ENCODE measurements at regions not wholly inside any gene's neighbourhood (a gene's known extent, or its start where the extent isn't known, plus 50 kb on each side); places are given as distances from the start of the nearest gene placed in this dataset.

DNA sequence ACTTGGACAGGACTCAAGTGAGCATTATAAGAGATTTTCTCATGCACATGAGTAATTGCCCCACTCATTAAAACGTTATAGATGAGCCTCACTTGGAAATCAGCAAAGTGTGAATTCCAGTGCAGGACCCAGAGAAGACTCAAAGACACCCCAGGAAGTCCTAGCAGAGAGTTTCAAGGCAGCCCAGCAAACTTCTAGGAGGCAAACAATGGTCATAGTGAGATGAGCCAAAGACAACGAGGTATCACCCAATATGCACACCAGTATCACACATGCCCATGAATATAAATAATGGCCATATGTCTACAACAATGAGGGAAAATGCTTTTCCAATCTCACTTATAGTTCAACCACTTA, 245.9 kb downstream of the ACTL7B start:
- TF ChIP-seq, protein P1, sequence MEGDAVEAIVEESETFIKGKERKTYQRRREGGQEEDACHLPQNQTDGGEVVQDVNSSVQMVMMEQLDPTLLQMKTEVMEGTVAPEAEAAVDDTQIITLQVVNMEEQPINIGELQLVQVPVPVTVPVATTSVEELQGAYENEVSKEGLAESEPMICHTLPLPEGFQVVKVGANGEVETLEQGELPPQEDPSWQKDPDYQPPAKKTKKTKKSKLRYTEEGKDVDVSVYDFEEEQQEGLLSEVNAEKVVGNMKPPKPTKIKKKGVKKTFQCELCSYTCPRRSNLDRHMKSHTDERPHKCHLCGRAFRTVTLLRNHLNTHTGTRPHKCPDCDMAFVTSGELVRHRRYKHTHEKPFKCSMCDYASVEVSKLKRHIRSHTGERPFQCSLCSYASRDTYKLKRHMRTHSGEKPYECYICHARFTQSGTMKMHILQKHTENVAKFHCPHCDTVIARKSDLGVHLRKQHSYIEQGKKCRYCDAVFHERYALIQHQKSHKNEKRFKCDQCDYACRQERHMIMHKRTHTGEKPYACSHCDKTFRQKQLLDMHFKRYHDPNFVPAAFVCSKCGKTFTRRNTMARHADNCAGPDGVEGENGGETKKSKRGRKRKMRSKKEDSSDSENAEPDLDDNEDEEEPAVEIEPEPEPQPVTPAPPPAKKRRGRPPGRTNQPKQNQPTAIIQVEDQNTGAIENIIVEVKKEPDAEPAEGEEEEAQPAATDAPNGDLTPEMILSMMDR (IDR thresholded peaks at IDR 0.05; ENCODE audit: extremely low read depth, missing control alignments), result no peak
- DNase-seq (ENCODE audit: low spot score), result no peak

DNA sequence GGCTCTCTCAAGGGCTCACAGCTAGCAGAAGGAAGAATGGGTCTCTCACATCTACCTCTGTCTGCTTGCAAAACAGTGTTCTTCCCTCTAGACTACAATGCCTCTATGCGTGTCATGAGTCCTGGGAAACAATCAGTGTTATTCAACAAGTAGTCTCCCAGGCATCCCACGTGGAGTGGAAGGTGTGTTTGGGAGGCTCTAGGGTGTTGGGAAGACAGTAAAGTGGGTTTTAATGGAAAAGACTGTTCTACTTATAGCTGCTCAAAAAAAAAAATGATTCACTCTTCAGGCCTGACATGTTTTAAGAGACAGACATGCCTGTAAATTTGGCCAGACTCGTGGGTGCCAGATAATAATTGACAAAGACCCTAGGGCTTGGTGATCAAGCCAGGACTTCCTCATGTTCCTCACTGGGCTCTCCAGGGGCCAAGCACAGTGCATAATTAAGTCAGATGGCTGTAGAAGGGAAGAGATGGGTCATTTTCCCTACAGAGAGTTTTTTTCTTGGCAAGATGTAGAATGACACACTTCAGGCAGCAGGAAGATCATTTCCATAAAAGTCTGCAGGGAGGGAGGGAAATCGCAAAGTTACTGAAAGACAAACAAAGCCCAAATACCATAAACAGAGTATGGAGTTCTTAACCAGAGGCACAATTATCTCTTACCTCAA, 246.4 kb downstream of the ACTL7B start:
- no peak for DNase-seq (ENCODE audit: low spot score)
- TF ChIP-seq, protein P1 (IDR thresholded peaks at IDR 0.05; ENCODE audit: extremely low read depth, missing control alignments), result no peak

DNA sequence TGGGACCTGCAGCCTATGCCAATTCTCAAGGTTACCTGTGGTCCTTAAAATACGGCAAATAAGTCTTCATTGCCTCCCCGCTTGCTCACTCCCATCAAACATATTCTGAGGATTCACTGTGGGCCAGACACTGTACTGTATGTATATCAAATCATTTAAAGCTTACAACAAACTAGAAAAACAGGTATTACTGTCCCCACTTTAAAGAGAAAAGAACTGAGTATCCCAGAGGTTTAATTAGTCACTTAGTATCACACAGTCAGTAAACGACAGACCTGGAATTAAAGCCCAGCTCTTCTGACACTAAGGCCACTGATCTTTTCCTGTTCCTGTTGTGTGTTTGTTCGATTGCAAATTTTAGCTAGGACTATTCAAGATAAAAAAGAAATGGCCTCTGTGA, 248.2 kb downstream of the ACTL7B start:
- no peak for DNase-seq (ENCODE audit: low spot score)
- TF ChIP-seq, protein P1 (IDR thresholded peaks at IDR 0.05; ENCODE audit: extremely low read depth, missing control alignments), result no peak

DNA sequence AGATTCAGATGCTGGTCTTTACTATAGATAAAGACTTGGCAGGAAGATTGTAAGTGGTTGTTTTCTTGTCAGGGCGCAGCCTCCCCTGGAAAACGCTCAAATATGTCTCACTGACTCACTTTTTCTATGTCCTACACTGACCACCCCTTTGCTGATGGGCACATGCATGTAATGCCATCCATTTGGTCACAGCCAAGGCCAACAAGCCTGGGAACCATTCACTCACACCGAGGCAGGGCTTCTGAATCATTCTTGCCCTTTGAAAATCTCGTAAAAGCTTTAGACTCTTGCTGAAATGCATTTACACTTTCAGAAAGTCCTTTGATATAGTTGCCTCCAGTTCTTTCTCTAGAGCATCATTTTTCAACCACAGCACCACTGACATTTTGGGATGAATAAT, 249.4 kb downstream of the ACTL7B start:
- TF ChIP-seq, protein P1 (IDR thresholded peaks at IDR 0.05; ENCODE audit: extremely low read depth, missing control alignments), result no peak
- no peak for DNase-seq (ENCODE audit: low spot score)

DNA sequence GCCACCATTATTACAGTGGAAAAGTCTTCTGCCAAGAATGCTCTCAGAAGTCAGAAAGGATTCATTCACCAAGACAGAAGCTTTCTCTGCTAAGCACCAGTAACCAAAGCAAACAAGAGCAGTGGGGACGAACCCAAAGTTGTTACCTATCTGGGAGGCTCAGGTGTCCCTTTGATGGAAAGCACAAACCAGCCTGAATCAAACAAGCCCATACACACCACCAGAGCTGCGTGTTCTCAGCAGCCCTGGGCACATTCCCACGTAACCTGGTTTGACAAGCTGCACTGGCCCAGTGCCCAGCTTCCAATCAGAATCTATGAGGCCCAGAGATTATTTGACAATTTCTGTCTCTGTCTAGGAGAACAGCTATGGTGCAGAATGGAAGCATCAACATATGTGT, 252.6 kb downstream of the ACTL7B start:
- TF ChIP-seq, protein P1 (IDR thresholded peaks at IDR 0.05; ENCODE audit: extremely low read depth, missing control alignments), result no peak
- DNase-seq (ENCODE audit: low spot score), result no peak

DNA sequence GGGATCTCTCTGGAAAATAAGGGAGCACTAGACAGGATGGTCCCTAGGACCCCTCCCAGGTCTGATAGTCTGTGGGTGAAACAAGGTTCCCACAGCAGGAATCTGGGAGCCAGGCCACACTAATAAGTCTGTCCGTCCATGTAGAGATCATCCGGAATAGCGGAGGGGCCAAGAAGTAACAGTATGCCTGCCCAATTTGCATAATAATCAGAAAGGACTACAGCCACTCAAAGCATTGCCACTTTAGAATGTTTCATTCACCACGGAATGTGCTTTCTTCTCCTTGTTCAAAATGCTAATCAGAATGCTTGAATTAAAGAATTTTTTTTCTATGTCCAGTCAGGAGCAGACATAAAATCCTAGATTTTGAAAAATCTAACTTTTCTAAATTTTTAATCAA, 254.9 kb downstream of the ACTL7B start:
- no peak for DNase-seq (ENCODE audit: low spot score)

DNA sequence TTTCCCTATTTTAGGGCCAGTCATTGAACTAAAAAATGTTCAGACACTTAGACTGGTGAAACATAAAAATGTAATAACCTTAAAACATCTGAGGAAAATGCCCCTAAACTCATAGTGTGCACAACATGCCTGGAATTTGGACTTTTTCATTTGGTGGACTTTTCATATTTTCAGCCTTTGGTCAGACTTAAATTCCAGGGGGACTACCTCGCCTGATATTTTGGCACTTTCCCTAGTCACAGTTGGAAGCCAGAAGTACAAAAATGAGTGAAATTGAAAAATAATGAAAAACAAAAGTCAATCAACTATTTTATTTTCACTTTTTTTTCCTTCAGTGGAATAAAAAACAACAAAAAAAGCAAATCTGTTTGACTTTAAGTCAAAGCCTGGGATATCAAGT, 256.2 kb downstream of the ACTL7B start:
- TF ChIP-seq, protein P1 (IDR thresholded peaks at IDR 0.05; ENCODE audit: extremely low read depth, missing control alignments), result no peak
- no peak for DNase-seq (ENCODE audit: low spot score)

More for the DNA sequence above, 254.9 kb downstream of the ACTL7B start:
- TF ChIP-seq, protein P1 (IDR thresholded peaks at IDR 0.05; ENCODE audit: extremely low read depth, missing control alignments), result no peak
